H9 (cell line): ENCODE measurements at regions not wholly inside any gene's neighbourhood (a gene's known extent, or its start where the extent isn't known, plus 50 kb on each side); places are given as distances from the start of the nearest gene placed in this dataset.

ENCODE experiments used
- DNase-seq: peaks from one replicate; pipeline ENCODE4 v3.0.0-alpha.2; 2017
- H2AFZ ChIP-seq: one replicate; pipeline ENCODE4 v1.6.1; 2013; ENCODE audit warnings: mild to moderate bottlenecking, low read length, control low read depth, moderate library complexity
- H2AK5ac ChIP-seq: 2 replicates; pipeline ENCODE4 v1.6.1; 2013; ENCODE audit warnings: low read length, control low read depth, mixed read lengths; ENCODE audit not compliant: insufficient read length
- H2BK120ac ChIP-seq: one replicate; pipeline ENCODE4 v1.6.1; 2013; ENCODE audit warnings: low read depth, mild to moderate bottlenecking, low read length, control low read depth, inconsistent platforms; ENCODE audit not compliant: poor library complexity, severe bottlenecking
- H2BK12ac ChIP-seq: 2 replicates; pipeline ENCODE4 v1.6.1; 2013; ENCODE audit warnings: low read length, control low read depth, mixed read lengths, low read depth; ENCODE audit not compliant: insufficient read length
- H2BK15ac ChIP-seq: 2 replicates; pipeline ENCODE4 v1.6.1; 2013; ENCODE audit warnings: low read depth, low read length, control low read depth
- H2BK20ac ChIP-seq: one replicate; pipeline ENCODE4 v1.6.1; 2013; ENCODE audit warnings: low read depth, mild to moderate bottlenecking, low read length, control low read depth, inconsistent platforms; ENCODE audit not compliant: poor library complexity, severe bottlenecking
- H2BK5ac ChIP-seq: 2 replicates; pipeline ENCODE4 v1.6.1; 2013; ENCODE audit warnings: low read length, control low read depth, mixed read lengths; ENCODE audit not compliant: insufficient read length
- H3K14ac ChIP-seq: 2 replicates; pipeline ENCODE4 v1.6.1; 2013; ENCODE audit warnings: low read length, control low read depth; ENCODE audit not compliant: insufficient read depth
- H3K18ac ChIP-seq: 2 replicates; pipeline ENCODE4 v1.6.1; 2013; ENCODE audit warnings: low read depth, mild to moderate bottlenecking, mixed read lengths, low read length, control low read depth; ENCODE audit not compliant: insufficient read length
- H3K23ac ChIP-seq: 2 replicates; pipeline ENCODE4 v1.6.1; 2013; ENCODE audit warnings: low read length, control low read depth, mixed read lengths, low read depth; ENCODE audit not compliant: insufficient read length
- H3K23me2 ChIP-seq: 2 replicates; pipeline ENCODE4 v1.6.1; 2013; ENCODE audit warnings: low read depth, mild to moderate bottlenecking, mixed read lengths, low read length, control low read depth; ENCODE audit not compliant: insufficient read length, poor library complexity, severe bottlenecking
- H3K27ac ChIP-seq: 2 replicates; pipeline ENCODE4 v1.5.1; 2013; ENCODE audit warnings: low read length, control low read depth, mixed read lengths, low read depth; ENCODE audit not compliant: insufficient read length
- H3K27me3 ChIP-seq: 2 replicates; pipeline ENCODE4 v1.6.1; 2013; ENCODE audit warnings: low read length, control low read depth, inconsistent platforms; ENCODE audit not compliant: insufficient read depth
- H3K4ac ChIP-seq: 2 replicates; pipeline ENCODE4 v1.6.1; 2013; ENCODE audit warnings: low read depth, mild to moderate bottlenecking, control low read depth, inconsistent platforms, low read length, moderate library complexity
- H3K4me1 ChIP-seq: 2 replicates; pipeline ENCODE4 v1.6.1; 2013; ENCODE audit warnings: low read length, control low read depth, inconsistent platforms; ENCODE audit not compliant: insufficient read depth
- H3K4me2 ChIP-seq: 2 replicates; pipeline ENCODE4 v1.6.1; 2013; ENCODE audit warnings: low read length, control low read depth, mixed read lengths; ENCODE audit not compliant: insufficient read length, insufficient read depth
- H3K56ac ChIP-seq: 2 replicates; pipeline ENCODE4 v1.6.1; 2013; ENCODE audit warnings: low read depth, mild to moderate bottlenecking, mixed read lengths, low read length, control low read depth; ENCODE audit not compliant: insufficient read length
- H3K79me1 ChIP-seq: 2 replicates; pipeline ENCODE4 v1.6.1; 2013; ENCODE audit warnings: low read depth, mild to moderate bottlenecking, moderate library complexity, low read length, control low read depth, inconsistent platforms; ENCODE audit not compliant: insufficient read depth, poor library complexity, severe bottlenecking
- H3K79me2 ChIP-seq: 2 replicates; pipeline ENCODE4 v1.6.1; 2013; ENCODE audit warnings: low read length, control low read depth, inconsistent platforms; ENCODE audit not compliant: insufficient read depth
- H3K9ac ChIP-seq: 2 replicates; pipeline ENCODE4 v1.6.1; 2013; ENCODE audit warnings: low read length, control low read depth, mixed read lengths; ENCODE audit not compliant: insufficient read length; ENCODE audit errors: extremely low read depth
- H3K9me3 ChIP-seq: one replicate; pipeline ENCODE4 v1.6.1; 2013; ENCODE audit warnings: low read depth, low read length, inconsistent platforms; ENCODE audit not compliant: control insufficient read depth
- H3T11ph ChIP-seq: one replicate; pipeline ENCODE4 v1.6.1; 2013; ENCODE audit warnings: mild to moderate bottlenecking, low read length, control low read depth, inconsistent platforms
- H4K20me1 ChIP-seq: one replicate; pipeline ENCODE4 v1.6.1; 2013; ENCODE audit not compliant: control insufficient read depth, insufficient read length, insufficient read depth
- H4K5ac ChIP-seq: 2 replicates; pipeline ENCODE4 v1.6.1; 2013; ENCODE audit warnings: low read depth, mild to moderate bottlenecking, mixed read lengths, low read length, control low read depth; ENCODE audit not compliant: insufficient read length
- H4K8ac ChIP-seq: replicated peaks from 2 replicates; pipeline ENCODE4 v1.6.1; 2013; ENCODE audit warnings: low read length, control low read depth, mixed read lengths, low read depth; ENCODE audit not compliant: insufficient read length
- H4K91ac ChIP-seq: 2 replicates; pipeline ENCODE4 v1.6.1; 2013; ENCODE audit warnings: low read depth, mild to moderate bottlenecking, moderate library complexity, mixed read lengths, low read length, control low read depth; ENCODE audit not compliant: insufficient read length
- H3K27ac Mint-ChIP-seq, 3 experiments: 2 replicates in 2 of 3; 3 replicates in 1 of 3; pipeline ENCODE4 v1.8.0; 2020 to 2021; ENCODE audit warnings: mixed read lengths in 3 of 3, mild to moderate bottlenecking in 1 of 3, moderate library complexity in 1 of 3
- H3K27me3 Mint-ChIP-seq: 2 replicates; pipeline ENCODE4 v1.8.0; 2021; ENCODE audit warnings: low read depth, mild to moderate bottlenecking, moderate library complexity, mixed read lengths
- H3K36me3 Mint-ChIP-seq, 3 experiments: 2 replicates in 2 of 3; 3 replicates in 1 of 3; pipeline ENCODE4 v1.8.0; 2020 to 2021; ENCODE audit warnings: low read depth in 3 of 3, mixed read lengths in 3 of 3; ENCODE audit not compliant: insufficient read depth in 1 of 3
- H3K4me1 Mint-ChIP-seq, 2 experiments: 2 replicates each; pipeline ENCODE4 v1.8.0; 2020; ENCODE audit warnings: mixed read lengths in 2 of 2
- H3K4me3 Mint-ChIP-seq, 2 experiments: 2 replicates in 1 of 2; 3 replicates in 1 of 2; pipeline ENCODE4 v1.8.0; 2020 to 2021; ENCODE audit warnings: mild to moderate bottlenecking in 2 of 2, mixed read lengths in 2 of 2, moderate library complexity in 1 of 2
- H3K9me3 Mint-ChIP-seq, 2 experiments: 2 replicates in 1 of 2; 3 replicates in 1 of 2; pipeline ENCODE4 v1.8.0; 2020; ENCODE audit warnings: mild to moderate bottlenecking in 2 of 2, mixed read lengths in 2 of 2, moderate library complexity in 1 of 2
- WGBS: extraction: QIAGEN DNeasy Blood & Tissue Kit; methylation state at CpG from one replicate; pipeline ENCODE4 v1.1.7; 2013; ENCODE audit warnings: missing lambda C conversion rate, low lambda C conversion rate, mixed read lengths; ENCODE audit not compliant: insufficient read length; ENCODE audit errors: extremely low coverage; 5-methylcytosine and 5-hydroxymethylcytosine counted together
- TF ChIP-seq, protein P1 (sequence below): fragments of 200-600 bp; sonication (generic); conservative IDR thresholded peaks from 3 replicates; pipeline ENCODE4 v1.8.0; 2021; ENCODE audit warnings: antibody characterized with exemption, mild to moderate bottlenecking

DNA sequence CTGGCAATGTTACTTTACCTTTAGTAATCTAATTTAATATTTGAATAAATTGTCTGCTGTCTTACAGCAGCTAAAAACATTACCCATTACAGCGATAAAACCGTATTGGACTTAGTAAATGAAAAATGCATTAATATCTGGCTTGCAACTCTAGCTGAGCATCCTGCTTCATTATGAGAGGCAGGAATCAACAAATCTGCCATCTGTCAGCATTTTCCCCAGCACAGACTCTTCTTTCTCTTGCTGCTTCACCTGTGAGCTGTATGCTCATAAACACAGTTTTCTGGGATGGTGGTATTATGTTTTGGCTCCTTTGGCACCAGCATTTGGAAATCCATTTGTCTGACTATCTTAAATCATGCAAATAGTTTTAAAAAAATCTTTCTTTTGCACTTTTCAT, 487.1 kb downstream of the KCNT2 start:
- Histone ChIP-seq H4K20me1 (no peaks in the 10 kb centered on the region), H3K79me2 (no peaks in the 10 kb centered on the region), H2BK120ac (no peak overlapping the region), H2BK12ac (no peak overlapping the region), H3K79me1 (no peaks in the 10 kb centered on the region), H2AK5ac (no peak overlapping the region), H3K56ac (no peak overlapping the region), H3K4me2 (no peak overlapping the region), H2AFZ (no peak overlapping the region), H3K9ac (no peak overlapping the region), H4K5ac (no peak overlapping the region), H3K14ac (no peak overlapping the region), H3K4ac (no peak overlapping the region), H2BK15ac (no peak overlapping the region), H3K9me3 (no peaks in the 10 kb centered on the region), H3K4me1 (no peaks in the 10 kb centered on the region), H3K23me2 (no peaks in the 10 kb centered on the region), H3K18ac (no peak overlapping the region), H3K27ac (no peak overlapping the region), H3T11ph (no peak overlapping the region), H4K91ac (no peak overlapping the region), H2BK20ac (no peak overlapping the region), H3K27me3 (no peaks in the 10 kb centered on the region), H3K23ac (no peak overlapping the region), H4K8ac (no peak overlapping the region), H2BK5ac (no peak overlapping the region)
- no CpG with 5 or more reads among the region's 2 CpGs for WGBS
- Mint-ChIP-seq H3K9me3 (no peaks in the 10 kb centered on the region), H3K27ac (no peak overlapping the region), H3K4me1 (peaks cover 0 to 4% of the 10 kb centered on the region in 2 experiments; a peak in 2 of 4 replicates), H3K36me3 (no peaks in the 10 kb centered on the region), H3K4me3 (no peak overlapping the region), H3K27me3 (no peaks in the 10 kb centered on the region)
- DNase-seq: no peak
- TF ChIP-seq, protein P1, sequence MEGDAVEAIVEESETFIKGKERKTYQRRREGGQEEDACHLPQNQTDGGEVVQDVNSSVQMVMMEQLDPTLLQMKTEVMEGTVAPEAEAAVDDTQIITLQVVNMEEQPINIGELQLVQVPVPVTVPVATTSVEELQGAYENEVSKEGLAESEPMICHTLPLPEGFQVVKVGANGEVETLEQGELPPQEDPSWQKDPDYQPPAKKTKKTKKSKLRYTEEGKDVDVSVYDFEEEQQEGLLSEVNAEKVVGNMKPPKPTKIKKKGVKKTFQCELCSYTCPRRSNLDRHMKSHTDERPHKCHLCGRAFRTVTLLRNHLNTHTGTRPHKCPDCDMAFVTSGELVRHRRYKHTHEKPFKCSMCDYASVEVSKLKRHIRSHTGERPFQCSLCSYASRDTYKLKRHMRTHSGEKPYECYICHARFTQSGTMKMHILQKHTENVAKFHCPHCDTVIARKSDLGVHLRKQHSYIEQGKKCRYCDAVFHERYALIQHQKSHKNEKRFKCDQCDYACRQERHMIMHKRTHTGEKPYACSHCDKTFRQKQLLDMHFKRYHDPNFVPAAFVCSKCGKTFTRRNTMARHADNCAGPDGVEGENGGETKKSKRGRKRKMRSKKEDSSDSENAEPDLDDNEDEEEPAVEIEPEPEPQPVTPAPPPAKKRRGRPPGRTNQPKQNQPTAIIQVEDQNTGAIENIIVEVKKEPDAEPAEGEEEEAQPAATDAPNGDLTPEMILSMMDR: no peak
